ENCODE measurements at regions not wholly inside any gene's neighbourhood (a gene's known extent, or its start where the extent isn't known, plus 50 kb on each side); places are given as distances from the start of the nearest gene placed in this dataset.

- Histone ChIP-seq H3K4me1 (ENCODE audit: insufficient read depth, poor library complexity, severe bottlenecking) (no peaks in the 10 kb centered on the region), H3K27me3 (ENCODE audit: insufficient read depth, poor library complexity, severe bottlenecking) (no peaks in the 10 kb centered on the region), H3K4me3 (ENCODE audit: severe bottlenecking) (no peak overlapping the region), H3K9me3 (ENCODE audit: severe bottlenecking) (no peaks in the 10 kb centered on the region), H3K27ac (ENCODE audit: poor library complexity, severe bottlenecking) (no peak overlapping the region), H3K36me3 (ENCODE audit: low read depth) (no peaks in the 10 kb centered on the region)
- DNase-seq (ENCODE audit: low spot score) = no peak
- ATAC-seq (ENCODE audit: low read depth) = no peak
- no peak for TF ChIP-seq CTCF (IDR thresholded peaks at IDR 0.05; ENCODE audit: poor library complexity, severe bottlenecking)
These were observed 51.6 kb upstream of the IMPG1 start for GRCh38 chr6:76124018-76124417.
